DND-41 (cell line): ENCODE measurements at regions not wholly inside any gene's neighbourhood (a gene's known extent, or its start where the extent isn't known, plus 50 kb on each side); places are given as distances from the start of the nearest gene placed in this dataset.

Experiments
- ATAC-seq: fragments of 200-7000 bp; cut with Tn5 transposase; 3 replicates; pipeline ENCODE4 v1.9.1; 2021; ENCODE audit warnings: low read depth; ENCODE audit not compliant: insufficient read depth
- DNase-seq: peaks from one replicate; pipeline ENCODE4 v3.0.0-alpha.2; 2020
- H2AFZ ChIP-seq: 2 replicates; pipeline ENCODE4 v1.6.0; 2012; ENCODE audit warnings: low read depth, low read length
- H3K27ac ChIP-seq: 2 replicates; pipeline ENCODE4 v1.5.1; 2012; ENCODE audit warnings: low read length, inconsistent platforms
- H3K27me3 ChIP-seq: fragments of 200-600 bp; sonication (generic); 2 replicates; pipeline ENCODE4 v1.6.0; 2012; ENCODE audit warnings: low read length, mild to moderate bottlenecking, inconsistent platforms; ENCODE audit not compliant: insufficient read depth, poor library complexity
- H3K36me3 ChIP-seq: 2 replicates; pipeline ENCODE4 v1.5.1; 2012; ENCODE audit warnings: low read length, inconsistent platforms; ENCODE audit not compliant: insufficient read depth
- H3K4me1 ChIP-seq: 2 replicates; pipeline ENCODE4 v1.5.1; 2012; ENCODE audit warnings: mild to moderate bottlenecking, low read length; ENCODE audit not compliant: insufficient read depth
- H3K4me2 ChIP-seq: 2 replicates; pipeline ENCODE4 v1.6.0; 2012; ENCODE audit warnings: mild to moderate bottlenecking, moderate library complexity, low read length, inconsistent platforms; ENCODE audit not compliant: insufficient read depth
- H3K4me3 ChIP-seq, 2 experiments: fragments of 200-600 bp in 1 of 2; shearing (Covaris generic) in 1 of 2; 2 replicates each; pipeline ENCODE4 v1.5.1; 2012 to 2016; ENCODE audit warnings: inconsistent platforms in 2 of 2, low read length in 2 of 2, mild to moderate bottlenecking in 2 of 2, low read depth in 1 of 2, moderate library complexity in 1 of 2
- H3K79me2 ChIP-seq: 2 replicates; pipeline ENCODE4 v1.6.0; 2012; ENCODE audit warnings: low read length, inconsistent platforms; ENCODE audit not compliant: insufficient read depth
- H3K9ac ChIP-seq: 2 replicates; pipeline ENCODE4 v1.6.0; 2012; ENCODE audit warnings: low read depth, mild to moderate bottlenecking, inconsistent platforms, low read length, moderate library complexity
- H3K9me3 ChIP-seq: 2 replicates; pipeline ENCODE4 v1.5.1; 2012; ENCODE audit warnings: low read length, moderate library complexity, mild to moderate bottlenecking, inconsistent platforms; ENCODE audit not compliant: insufficient read depth, severe bottlenecking
- H4K20me1 ChIP-seq: 2 replicates; pipeline ENCODE4 v1.6.0; 2012; ENCODE audit warnings: low read length; ENCODE audit not compliant: insufficient read depth
- CTCF ChIP-seq: IDR thresholded peaks from 2 replicates; pipeline ENCODE4 v1.5.1; 2012; ENCODE audit warnings: borderline replicate concordance, low read length, moderate library complexity, mild to moderate bottlenecking; ENCODE audit not compliant: poor library complexity, severe bottlenecking; ENCODE audit errors: extremely low read depth
- EZH2 ChIP-seq: IDR thresholded peaks from 3 replicates; pipeline ENCODE4 v1.6.1; 2012; ENCODE audit warnings: borderline replicate concordance, low read depth, mild to moderate bottlenecking, moderate library complexity, low read length, inconsistent platforms; ENCODE audit not compliant: severe bottlenecking

- no peak for ATAC-seq
- Histone ChIP-seq H3K36me3 (no peaks in the 10 kb centered on the region), H2AFZ (no peak overlapping the region), H3K27me3 (no peaks in the 10 kb centered on the region), H3K4me1 (no peaks in the 10 kb centered on the region), H3K9me3 (no peaks in the 10 kb centered on the region), H3K4me3 (no peak overlapping the region), H4K20me1 (no peaks in the 10 kb centered on the region), H3K4me2 (no peak overlapping the region), H3K79me2 (no peaks in the 10 kb centered on the region), H3K9ac (no peak overlapping the region), H3K27ac (no peak overlapping the region)
- TF ChIP-seq CTCF = no peak
- no peak for TF ChIP-seq EZH2
- DNase-seq = no peak
Observed at GRCh38 chr6:63471654-63472053, 100.6 kb upstream of the LOC128125822 start.

- Histone ChIP-seq H3K9me3 (no peaks in the 10 kb centered on the region), H3K27me3 (no peaks in the 10 kb centered on the region), H3K27ac (no peak overlapping the region), H3K4me1 (no peaks in the 10 kb centered on the region), H2AFZ (no peak overlapping the region), H3K36me3 (no peaks in the 10 kb centered on the region), H3K4me3 (no peak overlapping the region), H3K4me2 (no peak overlapping the region), H3K79me2 (no peaks in the 10 kb centered on the region), H4K20me1 (no peaks in the 10 kb centered on the region), H3K9ac (no peak overlapping the region)
- DNase-seq = no peak
- no peak for ATAC-seq
- no peak for TF ChIP-seq EZH2
Observed at GRCh38 chr6:63475707-63476106, 96.6 kb upstream of the LOC128125822 start.

- H2AFZ ChIP-seq = no peak overlapping the region
Observed at GRCh38 chr6:63476302-63476701, 96.0 kb upstream of the LOC128125822 start.

GRCh38 chr6:63477422-63478040 lies 94.7 kb upstream of the LOC128125822 start:
- no peaks in the 10 kb centered on the region for H3K27me3 ChIP-seq
- no peaks in the 10 kb centered on the region for H3K79me2 ChIP-seq
- H3K4me3 ChIP-seq = no peak overlapping the region
- H3K9me3 ChIP-seq = no peaks in the 10 kb centered on the region
- DNase-seq = no peak
- H2AFZ ChIP-seq = no peak overlapping the region
- H3K9ac ChIP-seq = no peak overlapping the region
- ATAC-seq = no peak
- H4K20me1 ChIP-seq = no peaks in the 10 kb centered on the region
- H3K27ac ChIP-seq = no peak overlapping the region
- H3K4me1 ChIP-seq = no peaks in the 10 kb centered on the region
- no peaks in the 10 kb centered on the region for H3K36me3 ChIP-seq
- H3K4me2 ChIP-seq = no peak overlapping the region
- TF ChIP-seq CTCF = no peak
- no peak for TF ChIP-seq EZH2

More at GRCh38 chr6:63476302-63476701, 96.0 kb upstream of the LOC128125822 start:
- H3K36me3 ChIP-seq = no peaks in the 10 kb centered on the region
- DNase-seq (no peak), ATAC-seq (no peak)
- H4K20me1 ChIP-seq = no peaks in the 10 kb centered on the region
- no peak overlapping the region for H3K4me2 ChIP-seq
- no peak overlapping the region for H3K27ac ChIP-seq
- no peaks in the 10 kb centered on the region for H3K27me3 ChIP-seq
- H3K4me1 ChIP-seq = no peaks in the 10 kb centered on the region
- H3K79me2 ChIP-seq = no peaks in the 10 kb centered on the region
- H3K9me3 ChIP-seq = no peaks in the 10 kb centered on the region
- H3K9ac ChIP-seq = no peak overlapping the region
- no peak overlapping the region for H3K4me3 ChIP-seq
- TF ChIP-seq CTCF (no peak), EZH2 (no peak)
